ENCODE measurements at regions not wholly inside any gene's neighbourhood (a gene's known extent, or its start where the extent isn't known, plus 50 kb on each side); places are given as distances from the start of the nearest gene placed in this dataset.

- TF ChIP-seq CTCF (IDR thresholded peaks at IDR 0.05; ENCODE audit: low read length) = no peak
- TF ChIP-seq EZH2 (IDR thresholded peaks at IDR 0.05; ENCODE audit: borderline replicate concordance, low read length) = no peak
Measured at GRCh38 chrX:10681167-10681566, 60.8 kb upstream of the MID1 start.
